HepG2 (cell line): ENCODE measurements at regions not wholly inside any gene's neighbourhood (a gene's known extent, or its start where the extent isn't known, plus 50 kb on each side); places are given as distances from the start of the nearest gene placed in this dataset.

Experiments
- KLF11 ChIP-seq: IDR thresholded peaks from 2 replicates; pipeline ENCODE4 v1.6.1; 2016; ENCODE audit warnings: missing compliant biosample characterization
- SPEN ChIP-seq: sonication (generic); formaldehyde crosslinking; IDR thresholded peaks from 2 replicates; pipeline ENCODE4 v1.5.1; 2020; ENCODE audit warnings: low read depth, mild to moderate bottlenecking, missing genetic modification reagents
- TF ChIP-seq, protein P1 (sequence below): sonication (generic); formaldehyde crosslinking; IDR thresholded peaks from 2 replicates; pipeline ENCODE4 v1.4.0; 2020; ENCODE audit warnings: missing genetic modification reagents
- TF ChIP-seq, protein P2 (sequence below), 2 experiments: sonication (generic) in 1 of 2; formaldehyde crosslinking in 1 of 2; IDR thresholded peaks; 2 replicates each; pipeline versions ENCODE4 v1.5.1 to v1.6.1; 2011 to 2020; ENCODE audit warnings: borderline replicate concordance in 1 of 2, low read depth in 1 of 2, low read length in 1 of 2, mild to moderate bottlenecking in 1 of 2, missing genetic modification reagents in 1 of 2, moderate library complexity in 1 of 2

DNA sequence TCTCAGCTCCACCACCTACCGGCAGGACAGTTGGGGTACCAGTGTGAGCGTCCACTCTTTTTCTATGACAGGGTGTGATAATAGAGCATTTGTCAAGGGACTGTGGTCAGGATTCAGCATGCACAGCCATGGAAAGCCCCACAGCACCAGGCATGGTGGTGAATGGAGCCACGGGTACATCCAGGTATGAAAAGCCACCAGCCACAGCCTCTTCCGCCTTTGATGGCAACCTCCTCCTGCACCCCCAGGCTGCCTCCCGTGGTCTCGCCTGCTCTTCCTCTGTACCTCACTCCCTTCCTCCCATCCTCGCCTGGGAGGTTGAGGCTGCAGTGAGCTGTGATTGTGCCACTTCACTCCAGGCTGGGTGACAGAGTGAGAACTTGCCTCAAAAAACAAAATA, 90.2 kb upstream of the CHST15 start:
- TF ChIP-seq SPEN (CRISPR knock-in tag) (no peak), KLF11 (CRISPR knock-in tag) (no peak)
- TF ChIP-seq, protein P1, sequence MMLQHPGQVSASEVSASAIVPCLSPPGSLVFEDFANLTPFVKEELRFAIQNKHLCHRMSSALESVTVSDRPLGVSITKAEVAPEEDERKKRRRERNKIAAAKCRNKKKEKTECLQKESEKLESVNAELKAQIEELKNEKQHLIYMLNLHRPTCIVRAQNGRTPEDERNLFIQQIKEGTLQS (CRISPR knock-in tag) = no peak
- TF ChIP-seq, protein P2, sequence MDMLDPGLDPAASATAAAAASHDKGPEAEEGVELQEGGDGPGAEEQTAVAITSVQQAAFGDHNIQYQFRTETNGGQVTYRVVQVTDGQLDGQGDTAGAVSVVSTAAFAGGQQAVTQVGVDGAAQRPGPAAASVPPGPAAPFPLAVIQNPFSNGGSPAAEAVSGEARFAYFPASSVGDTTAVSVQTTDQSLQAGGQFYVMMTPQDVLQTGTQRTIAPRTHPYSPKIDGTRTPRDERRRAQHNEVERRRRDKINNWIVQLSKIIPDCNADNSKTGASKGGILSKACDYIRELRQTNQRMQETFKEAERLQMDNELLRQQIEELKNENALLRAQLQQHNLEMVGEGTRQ (IDR thresholded peaks at IDR 0.05; ENCODE audit: low read depth, low read length) = no peak
- TF ChIP-seq, protein P2 (CRISPR knock-in tag; IDR thresholded peaks at IDR 0.05; ENCODE audit: borderline replicate concordance) = no peak
